ENCODE measurements at regions not wholly inside any gene's neighbourhood (a gene's known extent, or its start where the extent isn't known, plus 50 kb on each side); places are given as distances from the start of the nearest gene placed in this dataset.
"Not testable (repeated sequence)": the region's sequence is repeated elsewhere in the genome, so short reads cannot be mapped to it uniquely, and the experiment has no call there.

GRCh38 chr13:109318945-109319590 lies 467.3 kb downstream of the IRS2 start:
- DNase-seq: no peak

GRCh38 chr13:109315481-109315880 lies 470.9 kb downstream of the IRS2 start:
- DNase-seq: no peak

DNA sequence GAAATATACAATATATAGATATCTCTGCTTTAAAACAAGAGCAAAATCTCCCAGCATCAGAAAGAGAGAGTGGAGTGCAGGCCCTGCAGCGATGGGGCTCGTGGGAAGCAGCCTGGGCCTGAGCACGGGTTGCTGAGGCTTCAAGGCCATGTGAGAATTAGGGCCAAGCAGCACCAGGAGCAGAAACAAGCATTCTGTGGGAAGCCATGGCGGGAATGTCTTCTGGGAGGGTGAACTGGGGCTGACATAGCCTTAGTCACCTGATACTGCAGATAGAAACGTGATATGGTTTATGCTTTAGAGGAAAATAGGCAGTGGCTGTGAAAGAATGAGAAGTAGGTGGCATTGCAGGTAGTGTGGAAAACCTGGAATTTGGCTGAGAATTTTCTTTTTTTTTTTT lies 472.3 kb downstream of the IRS2 start:
- no peak for DNase-seq

DNA sequence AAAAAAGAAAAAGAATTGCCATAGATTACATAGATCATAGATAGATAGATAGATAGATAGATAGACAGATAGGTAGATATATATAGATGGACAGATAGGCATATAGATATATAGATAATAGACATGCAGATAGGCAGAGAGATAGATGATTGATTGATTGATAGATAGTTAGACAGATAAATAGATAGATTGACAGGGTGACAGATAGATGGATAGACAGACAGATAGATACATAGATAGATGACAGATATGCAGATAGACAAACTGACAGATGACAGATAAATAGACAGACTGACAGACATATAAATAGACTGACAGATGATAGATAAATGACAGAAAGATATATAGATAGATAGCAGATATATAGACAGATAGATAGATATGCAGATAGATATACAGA lies 474.0 kb downstream of the IRS2 start:
- no peak for DNase-seq

- DNase-seq: not testable (repeated sequence)
Measured at GRCh38 chr13:109311431-109311976, 474.9 kb downstream of the IRS2 start.

GRCh38 chr13:109309625-109310363 lies 476.6 kb downstream of the IRS2 start:
- no peak for DNase-seq

- no peak for DNase-seq
Measured at GRCh38 chr13:109307027-109307426, 479.4 kb downstream of the IRS2 start.

- no peak for DNase-seq
Measured at GRCh38 chr13:109301726-109302125, 484.7 kb downstream of the IRS2 start.

DNA sequence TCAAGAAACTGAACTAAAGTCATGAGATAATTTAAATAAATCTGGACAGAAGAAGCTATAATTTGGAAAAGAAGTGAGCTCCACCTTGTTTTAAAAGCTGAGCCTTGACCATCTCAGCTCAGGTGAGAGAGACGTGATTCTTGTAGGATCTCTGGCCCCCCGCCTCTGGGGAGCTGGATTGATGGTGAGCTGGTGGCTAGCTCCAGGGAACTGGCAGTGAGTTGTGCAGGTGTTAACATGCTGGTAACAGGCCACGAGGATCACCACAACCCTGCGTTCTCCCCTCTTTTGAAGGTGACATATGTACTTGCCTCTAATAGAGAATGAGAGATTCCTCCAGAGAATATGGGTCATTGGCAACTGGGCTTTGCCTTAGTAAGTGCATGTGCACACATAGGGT lies 485.1 kb downstream of the IRS2 start:
- DNase-seq: no peak

- DNase-seq: peak; percentile 97
Measured at GRCh38 chr13:109297628-109298027, 488.8 kb downstream of the IRS2 start.

GRCh38 chr13:109293166-109293565 lies 493.2 kb downstream of the IRS2 start:
- DNase-seq: no peak

DNA sequence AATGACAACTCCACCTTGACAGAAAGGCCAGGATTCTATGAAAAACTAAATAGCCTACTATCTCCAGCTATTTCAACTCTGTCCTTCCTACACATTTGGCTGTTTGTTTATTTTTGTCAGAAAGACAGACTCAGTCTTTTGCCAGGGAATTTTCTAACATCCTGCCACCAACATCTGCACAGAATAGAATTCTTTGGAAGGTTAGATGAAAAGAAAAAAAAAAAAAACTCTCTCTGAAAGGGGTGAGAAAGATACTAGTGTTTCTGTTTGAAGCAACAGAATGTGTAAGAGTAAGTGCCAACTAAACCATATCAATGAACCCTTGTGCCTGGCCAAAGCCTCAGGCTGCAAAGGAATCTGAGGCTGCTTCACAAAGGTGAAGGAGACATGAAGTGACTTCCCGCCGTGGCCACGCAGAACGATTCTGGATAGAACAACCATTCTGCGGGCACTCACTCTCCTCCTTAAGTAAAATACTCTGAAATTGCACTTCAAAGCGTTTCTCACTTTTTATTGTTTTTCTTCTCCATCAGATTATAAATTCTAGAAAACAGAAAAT lies 498.2 kb downstream of the IRS2 start:
- DNase-seq: no peak

GRCh38 chr13:109287553-109287952 lies 498.8 kb downstream of the IRS2 start:
- DNase-seq: no peak

DNA sequence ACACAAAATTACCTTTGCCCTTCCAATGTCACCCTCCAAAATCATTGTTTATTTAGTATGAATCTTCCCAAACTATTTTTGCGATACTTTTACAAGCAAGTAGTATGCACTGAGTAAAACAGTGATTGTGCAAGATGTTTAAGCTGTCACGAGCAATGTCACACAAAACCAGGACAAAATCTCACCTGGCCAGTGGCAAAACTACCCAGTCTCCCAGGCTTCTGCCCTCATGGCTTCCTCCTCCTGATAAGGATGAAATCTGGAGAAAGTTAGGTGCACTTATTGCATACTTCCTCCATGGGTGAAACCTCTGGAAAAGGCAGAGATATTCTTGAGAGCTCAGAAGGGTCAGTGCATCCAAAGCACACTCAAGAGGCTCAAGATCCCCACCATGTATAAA lies 500.8 kb downstream of the IRS2 start:
- no peak for DNase-seq

DNA sequence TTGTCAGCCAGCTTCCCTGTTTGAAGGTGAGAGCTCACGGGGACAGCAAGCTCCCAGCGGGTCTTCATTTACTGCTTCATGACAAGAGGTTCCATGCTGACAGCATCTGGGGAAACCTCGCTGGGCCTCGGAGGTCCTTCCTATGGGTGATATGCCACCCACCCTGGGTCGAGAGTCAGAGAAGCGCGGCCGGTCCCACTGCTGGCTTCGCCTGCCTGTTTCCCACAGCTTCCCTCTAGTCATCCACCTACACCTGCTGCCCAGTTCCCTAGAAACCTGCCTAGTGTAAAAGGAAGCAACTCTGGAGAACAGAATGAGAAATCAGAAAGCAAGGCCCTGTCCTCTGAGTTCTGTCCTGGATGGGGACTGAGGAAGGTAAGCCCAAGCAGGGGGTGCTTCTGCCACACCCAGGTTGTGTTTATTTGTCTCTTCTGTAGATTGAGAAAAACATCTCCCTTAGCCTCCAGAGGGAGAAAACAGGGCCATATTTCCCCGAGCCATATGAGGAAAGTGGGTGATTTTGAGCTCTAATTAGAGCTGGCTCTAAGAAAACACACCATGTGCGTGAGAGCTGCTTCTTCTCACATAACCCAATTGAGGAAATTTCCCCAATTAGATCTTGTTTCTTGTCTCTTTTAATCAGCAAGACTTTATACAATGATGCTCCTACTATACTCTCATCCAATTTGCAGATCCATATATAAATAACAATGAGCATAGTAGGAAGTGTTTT lies 504.3 kb downstream of the IRS2 start:
- DNase-seq: no peak

- no peak for DNase-seq
Measured at GRCh38 chr13:109281017-109281902, 505.1 kb downstream of the IRS2 start.

GRCh38 chr13:109276261-109276660 lies 510.1 kb downstream of the IRS2 start:
- no peak for DNase-seq

GRCh38 chr13:109275852-109276251 lies 510.5 kb downstream of the IRS2 start:
- no peak for DNase-seq

GRCh38 chr13:109275139-109275745 lies 511.1 kb downstream of the IRS2 start:
- DNase-seq: no peak

- peak; percentile 79 for DNase-seq
Measured at GRCh38 chr13:109274188-109274821, 512.1 kb downstream of the IRS2 start.

DNA sequence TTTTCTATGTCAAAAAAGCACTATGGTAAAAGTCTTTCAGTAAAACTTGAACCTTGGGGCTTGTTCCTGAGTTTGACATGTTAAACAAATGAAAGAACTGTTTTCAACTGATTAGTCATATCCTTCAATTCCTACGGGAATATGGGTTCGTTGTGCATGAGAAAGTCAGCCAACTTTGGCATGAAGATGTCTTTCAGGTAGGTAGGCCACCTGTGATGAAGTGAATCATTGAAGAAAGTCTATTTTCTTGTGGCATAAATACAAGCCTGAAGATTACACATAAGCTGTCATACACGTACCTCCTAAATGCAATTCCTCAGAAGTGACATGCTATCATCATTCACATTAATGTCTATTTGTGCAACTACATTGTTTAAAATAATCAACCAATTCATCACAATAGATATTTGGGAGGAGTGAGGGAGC lies 513.0 kb downstream of the IRS2 start:
- peak; percentile 44 for DNase-seq

Data from fibroblast of skin of abdomen (primary cell).